ENCODE measurements at regions not wholly inside any gene's neighbourhood (a gene's known extent, or its start where the extent isn't known, plus 50 kb on each side); places are given as distances from the start of the nearest gene placed in this dataset.
"Not testable (repeated sequence)": the region's sequence is repeated elsewhere in the genome, so short reads cannot be mapped to it uniquely, and the experiment has no call there.

GRCh38 chr6:11416936-11417576 lies 120.5 kb upstream of the TMEM170B start:
- H3K4me1 ChIP-seq (ENCODE audit: insufficient read depth, low read length): no peaks in the 10 kb centered on the region

GRCh38 chr6:11416099-11416935 lies 121.2 kb upstream of the TMEM170B start:
- H3K9me3 ChIP-seq (ENCODE audit: insufficient read depth, low read length, severe bottlenecking); H3K4me1 ChIP-seq (ENCODE audit: insufficient read depth, low read length); H3K79me2 ChIP-seq (ENCODE audit: insufficient read depth, low read length); H3K9ac ChIP-seq (ENCODE audit: low read depth, low read length); H3K36me3 ChIP-seq (ENCODE audit: insufficient read depth, low read length); H3K27me3 ChIP-seq (ENCODE audit: insufficient read depth, low read length, poor library complexity); H3K4me3 ChIP-seq (ENCODE audit: low read depth in 1 of 2, low read length in 2 of 2); H2AFZ ChIP-seq (ENCODE audit: low read depth, low read length); DNase-seq; H4K20me1 ChIP-seq (ENCODE audit: insufficient read depth, low read length); H3K27ac ChIP-seq (ENCODE audit: low read length); H3K4me2 ChIP-seq (ENCODE audit: insufficient read depth, low read length): not testable (repeated sequence)
- ATAC-seq (ENCODE audit: insufficient read depth, low read depth): peak; percentile 31; the same call in 1 of the 3 replicates

More at GRCh38 chr6:11416936-11417576, 120.5 kb upstream of the TMEM170B start:
- H2AFZ ChIP-seq (ENCODE audit: low read depth, low read length): no peak overlapping the region
- no peaks in the 10 kb centered on the region for H3K27me3 ChIP-seq (ENCODE audit: insufficient read depth, low read length, poor library complexity)
- no peaks in the 10 kb centered on the region for H3K9me3 ChIP-seq (ENCODE audit: insufficient read depth, low read length, severe bottlenecking)
- no peaks in the 10 kb centered on the region for H3K79me2 ChIP-seq (ENCODE audit: insufficient read depth, low read length)
- H3K9ac ChIP-seq (ENCODE audit: low read depth, low read length): no peak overlapping the region
- H4K20me1 ChIP-seq (ENCODE audit: insufficient read depth, low read length): no peaks in the 10 kb centered on the region
- DNase-seq (no peak), ATAC-seq (ENCODE audit: insufficient read depth, low read depth) (no peak)
- no peak for TF ChIP-seq EZH2 (IDR thresholded peaks at IDR 0.05; ENCODE audit: borderline replicate concordance, low read depth, low read length, severe bottlenecking)
- peak; percentile 35 for TF ChIP-seq CTCF (IDR thresholded peaks at IDR 0.05; ENCODE audit: borderline replicate concordance, extremely low read depth, low read length, poor library complexity, severe bottlenecking)
- no peak overlapping the region for H3K4me2 ChIP-seq (ENCODE audit: insufficient read depth, low read length)
- H3K36me3 ChIP-seq (ENCODE audit: insufficient read depth, low read length): no peaks in the 10 kb centered on the region
- H3K4me3 ChIP-seq (ENCODE audit: low read depth in 1 of 2, low read length in 2 of 2): no peak overlapping the region
- no peak overlapping the region for H3K27ac ChIP-seq (ENCODE audit: low read length)

- Histone ChIP-seq H3K36me3 (ENCODE audit: insufficient read depth, low read length) (no peaks in the 10 kb centered on the region), H3K27me3 (ENCODE audit: insufficient read depth, low read length, poor library complexity) (no peaks in the 10 kb centered on the region), H2AFZ (ENCODE audit: low read depth, low read length) (no peak overlapping the region), H3K27ac (ENCODE audit: low read length) (no peak overlapping the region), H3K9ac (ENCODE audit: low read depth, low read length) (no peak overlapping the region), H3K9me3 (ENCODE audit: insufficient read depth, low read length, severe bottlenecking) (no peaks in the 10 kb centered on the region), H3K4me3 (ENCODE audit: low read depth in 1 of 2, low read length in 2 of 2) (no peak overlapping the region), H3K79me2 (ENCODE audit: insufficient read depth, low read length) (no peaks in the 10 kb centered on the region), H3K4me1 (ENCODE audit: insufficient read depth, low read length) (no peaks in the 10 kb centered on the region), H4K20me1 (ENCODE audit: insufficient read depth, low read length) (no peaks in the 10 kb centered on the region), H3K4me2 (ENCODE audit: insufficient read depth, low read length) (no peak overlapping the region)
- no peak for ATAC-seq (ENCODE audit: insufficient read depth, low read depth)
- TF ChIP-seq EZH2 (IDR thresholded peaks at IDR 0.05; ENCODE audit: borderline replicate concordance, low read depth, low read length, severe bottlenecking): no peak
- TF ChIP-seq CTCF (IDR thresholded peaks at IDR 0.05; ENCODE audit: borderline replicate concordance, extremely low read depth, low read length, poor library complexity, severe bottlenecking): no peak
- no peak for DNase-seq
Observed at GRCh38 chr6:11415557-11415956, 122.0 kb upstream of the TMEM170B start.
